ENCODE measurements at regions not wholly inside any gene's neighbourhood (a gene's known extent, or its start where the extent isn't known, plus 50 kb on each side); places are given as distances from the start of the nearest gene placed in this dataset.

DNA sequence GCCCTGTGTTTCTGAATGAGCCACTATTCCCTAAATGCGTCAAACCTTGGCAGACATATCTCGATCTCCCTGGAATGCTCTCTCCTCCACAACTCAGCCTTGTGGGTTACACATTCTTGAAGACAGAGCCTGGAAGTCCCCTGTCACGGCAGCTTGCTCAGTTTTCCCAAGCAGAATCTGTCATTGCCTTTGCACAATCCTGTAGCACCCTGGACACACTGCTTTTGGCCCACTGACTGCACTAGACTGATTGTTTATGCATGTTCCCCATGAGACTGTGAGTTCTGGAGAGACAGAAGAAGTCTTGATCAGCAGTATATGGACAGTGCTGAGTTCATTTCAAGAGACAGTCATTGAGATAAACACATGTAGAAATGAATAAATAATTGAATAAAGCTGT lies 406.7 kb downstream of the CD83 start:
- Histone ChIP-seq H3K4me3 (no peak overlapping the region), H3K27ac (no peak overlapping the region)
- no peak for DNase-seq (ENCODE audit: low spot score)
- TF ChIP-seq, protein P1, sequence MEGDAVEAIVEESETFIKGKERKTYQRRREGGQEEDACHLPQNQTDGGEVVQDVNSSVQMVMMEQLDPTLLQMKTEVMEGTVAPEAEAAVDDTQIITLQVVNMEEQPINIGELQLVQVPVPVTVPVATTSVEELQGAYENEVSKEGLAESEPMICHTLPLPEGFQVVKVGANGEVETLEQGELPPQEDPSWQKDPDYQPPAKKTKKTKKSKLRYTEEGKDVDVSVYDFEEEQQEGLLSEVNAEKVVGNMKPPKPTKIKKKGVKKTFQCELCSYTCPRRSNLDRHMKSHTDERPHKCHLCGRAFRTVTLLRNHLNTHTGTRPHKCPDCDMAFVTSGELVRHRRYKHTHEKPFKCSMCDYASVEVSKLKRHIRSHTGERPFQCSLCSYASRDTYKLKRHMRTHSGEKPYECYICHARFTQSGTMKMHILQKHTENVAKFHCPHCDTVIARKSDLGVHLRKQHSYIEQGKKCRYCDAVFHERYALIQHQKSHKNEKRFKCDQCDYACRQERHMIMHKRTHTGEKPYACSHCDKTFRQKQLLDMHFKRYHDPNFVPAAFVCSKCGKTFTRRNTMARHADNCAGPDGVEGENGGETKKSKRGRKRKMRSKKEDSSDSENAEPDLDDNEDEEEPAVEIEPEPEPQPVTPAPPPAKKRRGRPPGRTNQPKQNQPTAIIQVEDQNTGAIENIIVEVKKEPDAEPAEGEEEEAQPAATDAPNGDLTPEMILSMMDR (IDR thresholded peaks at IDR 0.05) = no peak

DNA sequence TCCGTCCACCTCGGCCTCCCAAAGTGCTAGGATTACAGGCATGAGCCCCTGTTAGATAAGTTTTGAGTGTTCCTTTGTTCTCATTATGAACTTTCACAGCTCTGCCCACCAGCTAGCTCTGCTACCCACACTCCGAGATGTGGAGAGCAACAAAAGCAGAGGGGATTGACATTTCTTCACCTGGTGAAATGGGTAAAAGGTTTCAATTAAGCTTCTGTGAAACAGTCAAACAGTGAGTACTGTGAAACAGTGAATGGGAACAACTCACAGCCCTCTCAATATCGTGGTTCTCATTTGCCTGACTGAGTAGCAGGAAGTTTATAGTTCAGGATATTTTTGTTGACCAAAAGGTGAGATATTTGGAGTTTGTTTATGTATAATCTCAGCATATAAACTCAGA lies 412.8 kb downstream of the CD83 start:
- TF ChIP-seq, protein P1 (IDR thresholded peaks at IDR 0.05) = no peak
- no peak for DNase-seq (ENCODE audit: low spot score)

DNA sequence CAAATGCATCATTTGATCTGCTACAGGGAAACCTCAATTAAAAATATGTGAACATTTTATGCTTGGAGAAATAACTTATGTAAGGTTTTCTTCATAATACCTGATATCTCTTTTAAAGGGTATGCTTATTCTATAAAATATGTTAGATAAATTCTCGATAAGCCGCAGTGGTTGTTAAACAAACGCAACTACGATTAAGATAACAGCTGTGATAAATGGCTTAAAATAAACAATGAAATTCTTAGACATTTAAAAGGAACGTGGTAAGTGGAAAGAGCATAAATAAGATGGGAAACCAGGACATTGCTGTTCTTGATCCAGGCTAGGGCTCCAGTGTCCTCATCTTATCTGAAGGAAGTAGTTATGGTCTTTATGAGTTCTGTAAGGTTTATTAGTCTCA lies 415.9 kb downstream of the CD83 start:
- H3K4me3 ChIP-seq = no peak overlapping the region
- TF ChIP-seq, protein P1 (IDR thresholded peaks at IDR 0.05) = no peak
- DNase-seq (ENCODE audit: low spot score) = no peak
- no peak overlapping the region for H3K27ac ChIP-seq

More for the DNA sequence above, 412.8 kb downstream of the CD83 start:
- Histone ChIP-seq H3K27ac (no peak overlapping the region), H3K4me3 (no peak overlapping the region)

DNA sequence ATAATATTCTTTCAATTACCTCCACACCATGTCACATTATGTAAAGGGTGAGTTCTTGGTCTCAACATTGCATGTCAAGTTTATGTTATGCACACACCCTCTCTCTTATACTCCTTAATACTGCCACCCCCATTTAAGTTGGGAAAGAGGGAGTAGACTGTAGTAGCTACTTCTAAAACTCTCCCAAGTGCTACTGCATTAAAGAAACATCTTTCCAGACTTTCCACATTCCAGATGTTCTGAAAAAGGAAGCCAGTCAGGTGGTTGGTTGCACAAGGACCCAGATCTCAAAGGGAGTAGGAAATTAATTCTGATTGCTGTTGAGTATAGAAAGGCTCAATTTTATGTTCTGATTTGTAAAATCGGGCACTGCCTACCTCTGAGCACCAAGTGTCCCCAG lies 419.5 kb downstream of the CD83 start:
- TF ChIP-seq, protein P1 (IDR thresholded peaks at IDR 0.05) = no peak
- no peak overlapping the region for H3K27ac ChIP-seq
- DNase-seq (ENCODE audit: low spot score) = no peak
- no peak overlapping the region for H3K4me3 ChIP-seq

DNA sequence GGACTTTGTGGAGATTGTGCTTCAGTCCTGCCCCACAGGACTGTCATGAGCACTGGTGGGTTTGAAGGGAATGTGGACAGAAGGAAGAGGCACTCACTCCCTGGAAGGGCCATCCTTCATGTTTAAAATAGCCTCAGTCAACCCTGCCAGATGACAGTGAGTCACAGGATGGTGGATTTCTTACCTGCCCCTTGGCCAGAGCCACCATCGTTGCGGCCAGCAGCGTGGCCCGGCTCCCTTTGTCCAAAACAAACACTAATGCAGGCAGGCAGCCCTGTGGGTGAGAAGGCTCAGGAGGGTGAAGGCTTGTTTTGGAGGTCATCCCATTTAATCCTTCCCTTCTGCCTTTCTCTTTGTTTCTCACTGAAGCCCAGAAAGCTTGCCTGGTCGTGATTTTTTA lies 422.7 kb downstream of the CD83 start:
- no peak overlapping the region for H3K27ac ChIP-seq
- no peak overlapping the region for H3K4me3 ChIP-seq
- TF ChIP-seq, protein P1 (IDR thresholded peaks at IDR 0.05) = no peak
- no peak for DNase-seq (ENCODE audit: low spot score)

DNA sequence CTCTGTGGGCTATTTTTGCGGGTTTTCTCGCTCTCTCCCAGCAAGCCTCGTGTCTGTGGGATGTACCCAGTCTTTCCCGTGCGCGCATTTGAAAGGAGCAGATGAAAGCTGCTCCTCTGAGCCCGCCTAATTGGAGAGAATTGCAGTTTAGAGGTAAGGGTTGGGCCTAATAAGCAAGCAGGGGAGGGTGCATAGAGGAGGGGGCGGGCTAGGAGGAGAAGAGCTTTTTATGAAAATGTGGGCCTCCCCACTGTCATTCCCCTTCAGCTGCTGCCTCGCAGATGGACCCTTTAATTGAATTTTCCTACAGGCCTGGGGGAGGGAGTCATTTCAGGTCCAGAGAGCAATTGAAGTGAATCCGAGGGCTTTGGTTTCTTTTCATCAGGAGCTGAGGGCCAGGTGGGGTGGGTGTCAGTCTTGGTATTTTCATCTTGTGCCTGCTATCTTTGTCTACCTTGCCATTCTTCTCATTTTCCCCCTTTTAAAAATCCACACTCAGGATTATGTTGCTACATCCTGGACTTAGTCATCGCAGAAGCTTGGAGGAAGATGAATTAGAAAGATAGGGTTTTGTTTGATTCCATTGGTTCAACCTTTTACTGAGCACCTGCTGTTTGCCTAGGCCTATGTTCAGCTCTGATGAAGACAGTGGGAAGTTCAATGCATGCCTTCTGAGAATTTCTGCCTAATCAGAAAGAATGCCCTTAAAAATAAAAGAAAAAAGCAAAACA lies 423.4 kb downstream of the CD83 start:
- Histone ChIP-seq H3K27ac (no peak overlapping the region), H3K4me3 (no peak overlapping the region)
- TF ChIP-seq, protein P1 (IDR thresholded peaks at IDR 0.05) = no peak
- DNase-seq (ENCODE audit: low spot score) = no peak

DNA sequence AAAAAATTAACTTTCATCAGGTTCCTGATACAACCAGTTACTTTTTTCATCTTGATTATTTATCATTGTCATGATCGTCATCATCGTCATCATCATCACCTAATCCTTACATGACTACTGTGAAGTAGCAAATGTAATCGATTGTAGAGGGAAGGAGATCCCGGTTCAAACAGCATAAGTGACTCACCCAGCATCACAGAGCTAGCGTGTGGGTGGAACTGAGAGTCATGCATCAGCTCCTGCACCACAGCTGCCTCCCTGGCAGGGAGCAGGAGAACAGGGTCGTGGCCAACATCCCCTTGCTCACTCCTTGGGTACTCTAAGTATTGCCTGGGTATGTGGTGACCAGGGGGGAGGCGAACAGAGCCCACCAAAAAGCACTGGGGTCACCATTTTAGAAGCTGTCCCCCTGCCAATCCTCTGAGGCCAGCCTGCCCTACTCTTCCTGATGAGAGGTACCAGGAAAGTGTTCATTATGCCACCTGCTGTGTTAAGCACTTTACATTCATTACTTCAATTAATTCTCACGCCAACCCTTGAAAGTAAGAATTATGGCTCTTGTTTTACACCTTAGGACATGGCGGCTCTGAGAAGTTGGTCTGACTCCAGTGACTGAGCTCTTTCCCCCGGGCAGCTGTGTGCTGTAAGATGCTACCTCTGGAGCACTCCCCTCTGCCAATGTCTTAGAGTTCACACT lies 425.2 kb downstream of the CD83 start:
- no peak overlapping the region for H3K27ac ChIP-seq
- no peak for DNase-seq (ENCODE audit: low spot score)
- H3K4me3 ChIP-seq = no peak overlapping the region
- TF ChIP-seq, protein P1 (IDR thresholded peaks at IDR 0.05) = no peak

Data from coronary artery (tissue), 2 donors.